A549 (cell line): ENCODE measurements at regions not wholly inside any gene's neighbourhood (a gene's known extent, or its start where the extent isn't known, plus 50 kb on each side); places are given as distances from the start of the nearest gene placed in this dataset.

Experiments
- ATAC-seq, 2 experiments: fragments of 200-7000 bp in 1 of 2; fragments of >200 bp in 1 of 2; cut with Nextera tagmentation in 1 of 2; cut with Tn5 transposase in 1 of 2; 3 replicates each; pipeline versions ENCODE4 v1.8.0 to v1.9.1; 2018 to 2020; ENCODE audit warnings: mild to moderate bottlenecking in 1 of 2, moderate library complexity in 1 of 2
- CTCF ChIA-PET: fragments of 300-600 bp; sonication (Branson Sonifier 250); formaldehyde crosslinking; extraction: SDS; loops from one replicate; lab custom pipeline; 2021; ENCODE audit warnings: antibody characterized with exemption, inconsistent platforms; lab: Yijun Ruan, JAX
- POLR2A ChIA-PET: fragments of 350-600 bp; formaldehyde crosslinking; extraction: SDS; loops from one replicate; lab custom pipeline; 2021; ENCODE audit warnings: antibody characterized with exemption, inconsistent platforms; lab: Yijun Ruan, JAX
- DNase-seq, 2 experiments: peaks; one replicate each; pipeline versions ENCODE4 v3.0.0 to v3.0.0-alpha.2; 2011 to 2016; ENCODE audit warnings: low read depth in 1 of 2, low spot score in 1 of 2
- FAIRE-seq: peaks from 2 replicates; lab custom pipeline; 2011; peaks lifted over from hg19 to GRCh38; lab: Jason Lieb, UNC
- H3K27ac ChIP-seq, 2 experiments: fragments of >200 bp; sonication (Bioruptor Twin); formaldehyde crosslinking; 3 replicates each; pipeline ENCODE4 v1.5.1; 2016 to 2017
- H3K4me1 ChIP-seq: fragments of >200 bp; sonication (Bioruptor Twin); formaldehyde crosslinking; 3 replicates; pipeline ENCODE4 v1.6.1; 2016
- H3K4me2 ChIP-seq: fragments of >200 bp; sonication (Bioruptor Twin); formaldehyde crosslinking; 3 replicates; pipeline ENCODE4 v1.6.1; 2016
- H3K4me3 ChIP-seq: fragments of >200 bp; sonication (Bioruptor Twin); formaldehyde crosslinking; 3 replicates; pipeline ENCODE4 v1.5.1; 2016
- H3K9me3 ChIP-seq: fragments of >200 bp; sonication (Bioruptor Twin); formaldehyde crosslinking; 3 replicates; pipeline ENCODE4 v1.6.1; 2016
- CBX8 ChIP-seq: fragments of 200-600 bp; sonication (generic); IDR thresholded peaks from 2 replicates; pipeline ENCODE4 v1.6.1; 2016
- CHD4 ChIP-seq: fragments of 200-600 bp; sonication (generic); IDR thresholded peaks from 2 replicates; pipeline ENCODE4 v1.6.1; 2016; ENCODE audit warnings: antibody characterized with exemption, mild to moderate bottlenecking, borderline replicate concordance
- ESRRA ChIP-seq: fragments of 150-350 bp; IDR thresholded peaks from 2 replicates; pipeline ENCODE4 v1.6.1; 2014; ENCODE audit warnings: mild to moderate bottlenecking, low read length, borderline replicate concordance
- FOXS1 ChIP-seq: fragments of 250-450 bp; sonication (Bioruptor Pico); IDR thresholded peaks from 2 replicates; pipeline ENCODE4 v1.5.0; 2020; ENCODE audit warnings: mild to moderate bottlenecking, moderate library complexity
- HEYL ChIP-seq: fragments of 250-450 bp; sonication (Bioruptor Pico); IDR thresholded peaks from 2 replicates; pipeline ENCODE4 v1.8.0; 2021; ENCODE audit warnings: mild to moderate bottlenecking, moderate library complexity
- HOXA7 ChIP-seq: fragments of 250-450 bp; sonication (Bioruptor Pico); IDR thresholded peaks from 2 replicates; pipeline ENCODE4 v1.5.0; 2020; ENCODE audit warnings: mild to moderate bottlenecking, moderate library complexity
- HOXB13 ChIP-seq: fragments of 250-450 bp; sonication (Bioruptor Pico); IDR thresholded peaks from 2 replicates; pipeline ENCODE4 v1.5.0; 2020; ENCODE audit warnings: low read depth, mild to moderate bottlenecking, moderate library complexity
- KDM1A ChIP-seq: fragments of 200-600 bp; sonication (generic); IDR thresholded peaks from 2 replicates; pipeline ENCODE4 v1.6.1; 2016; ENCODE audit warnings: low read depth, mild to moderate bottlenecking
- NPAS2 ChIP-seq: fragments of 250-450 bp; sonication (Bioruptor Pico); IDR thresholded peaks from 2 replicates; pipeline ENCODE4 v1.8.0; 2022; ENCODE audit warnings: mild to moderate bottlenecking, moderate library complexity, borderline replicate concordance
- NR3C1 ChIP-seq: fragments of >200 bp; sonication (Bioruptor Twin); formaldehyde crosslinking; IDR thresholded peaks from 3 replicates; pipeline ENCODE4 v1.6.1; 2017
- POLR2AphosphoS2 ChIP-seq: conservative IDR thresholded peaks from 2 replicates; pipeline ENCODE4 v1.6.1; 2012; ENCODE audit warnings: low read length, improper control_type of control experiment, inconsistent platforms
- RFX5 ChIP-seq: fragments of 450-650 bp; IDR thresholded peaks from 2 replicates; pipeline ENCODE4 v1.7.1; 2014; ENCODE audit warnings: antibody characterized with exemption, mild to moderate bottlenecking, moderate library complexity
- RNF2 ChIP-seq: fragments of 200-600 bp; sonication (generic); IDR thresholded peaks from 2 replicates; pipeline ENCODE4 v1.6.1; 2016; ENCODE audit warnings: low read depth, mild to moderate bottlenecking, antibody characterized with exemption, moderate library complexity, borderline replicate concordance
- TP53 ChIP-seq: fragments of 250-450 bp; sonication (Bioruptor Pico); IDR thresholded peaks from 2 replicates; pipeline ENCODE4 v1.5.0; 2021; ENCODE audit warnings: mild to moderate bottlenecking, moderate library complexity
- ZFP36 ChIP-seq: fragments of 450-650 bp; IDR thresholded peaks from 2 replicates; pipeline ENCODE4 v1.6.1; 2014; ENCODE audit warnings: borderline replicate concordance; ENCODE audit not compliant: partially characterized antibody
- WGBS: methylation state at CpG from one replicate; pipeline ENCODE4 v1.1.6; 2017; ENCODE audit errors: missing lambda C conversion rate; 5-methylcytosine and 5-hydroxymethylcytosine counted together
- TF ChIP-seq, protein P1 (sequence below): fragments of 200-600 bp; sonication (generic); IDR thresholded peaks from 2 replicates; pipeline ENCODE4 v1.6.1; 2016; ENCODE audit warnings: antibody characterized with exemption, mild to moderate bottlenecking, moderate library complexity
- TF ChIP-seq, protein P2 (sequence below): IDR thresholded peaks from 2 replicates; pipeline ENCODE4 v1.6.1; 2012
- TF ChIP-seq, protein P3 (sequence below): fragments of >200 bp; sonication (Bioruptor Twin); formaldehyde crosslinking; IDR thresholded peaks from 3 replicates; pipeline ENCODE4 v1.5.1; 2016
- TF ChIP-seq, protein P4 (sequence below): IDR thresholded peaks from 2 replicates; pipeline ENCODE4 v1.6.1; 2012; ENCODE audit warnings: low read depth, borderline replicate concordance

DNA sequence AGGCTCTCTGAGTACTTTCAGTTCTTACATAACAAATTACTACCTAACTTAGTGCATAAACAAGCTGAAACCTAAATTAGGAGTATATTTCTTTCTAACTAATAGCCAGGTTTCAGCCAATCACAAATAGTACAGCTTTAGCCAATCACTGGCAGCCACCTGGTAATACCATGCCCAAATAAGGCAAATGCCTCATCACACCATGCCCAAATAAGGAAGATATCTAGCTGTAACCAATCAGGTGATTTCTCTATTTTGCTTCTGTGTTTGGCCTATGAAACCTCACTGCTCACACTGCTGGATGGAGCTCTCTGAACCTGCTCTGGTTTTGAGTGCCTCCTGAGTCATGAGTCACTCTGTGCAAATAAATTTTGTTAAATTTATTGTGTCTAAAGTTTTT, 113.5 kb downstream of the DDIT4L start:
- H3K4me1 ChIP-seq = no peaks in the 10 kb centered on the region
- ATAC-seq = no peak
- no peak overlapping the region for H3K4me2 ChIP-seq
- CTCF ChIA-PET = no interaction called here
- H3K4me3 ChIP-seq = no peak overlapping the region
- H3K9me3 ChIP-seq = no peaks in the 10 kb centered on the region
- H3K27ac ChIP-seq = no peak overlapping the region
- TF ChIP-seq, protein P1, sequence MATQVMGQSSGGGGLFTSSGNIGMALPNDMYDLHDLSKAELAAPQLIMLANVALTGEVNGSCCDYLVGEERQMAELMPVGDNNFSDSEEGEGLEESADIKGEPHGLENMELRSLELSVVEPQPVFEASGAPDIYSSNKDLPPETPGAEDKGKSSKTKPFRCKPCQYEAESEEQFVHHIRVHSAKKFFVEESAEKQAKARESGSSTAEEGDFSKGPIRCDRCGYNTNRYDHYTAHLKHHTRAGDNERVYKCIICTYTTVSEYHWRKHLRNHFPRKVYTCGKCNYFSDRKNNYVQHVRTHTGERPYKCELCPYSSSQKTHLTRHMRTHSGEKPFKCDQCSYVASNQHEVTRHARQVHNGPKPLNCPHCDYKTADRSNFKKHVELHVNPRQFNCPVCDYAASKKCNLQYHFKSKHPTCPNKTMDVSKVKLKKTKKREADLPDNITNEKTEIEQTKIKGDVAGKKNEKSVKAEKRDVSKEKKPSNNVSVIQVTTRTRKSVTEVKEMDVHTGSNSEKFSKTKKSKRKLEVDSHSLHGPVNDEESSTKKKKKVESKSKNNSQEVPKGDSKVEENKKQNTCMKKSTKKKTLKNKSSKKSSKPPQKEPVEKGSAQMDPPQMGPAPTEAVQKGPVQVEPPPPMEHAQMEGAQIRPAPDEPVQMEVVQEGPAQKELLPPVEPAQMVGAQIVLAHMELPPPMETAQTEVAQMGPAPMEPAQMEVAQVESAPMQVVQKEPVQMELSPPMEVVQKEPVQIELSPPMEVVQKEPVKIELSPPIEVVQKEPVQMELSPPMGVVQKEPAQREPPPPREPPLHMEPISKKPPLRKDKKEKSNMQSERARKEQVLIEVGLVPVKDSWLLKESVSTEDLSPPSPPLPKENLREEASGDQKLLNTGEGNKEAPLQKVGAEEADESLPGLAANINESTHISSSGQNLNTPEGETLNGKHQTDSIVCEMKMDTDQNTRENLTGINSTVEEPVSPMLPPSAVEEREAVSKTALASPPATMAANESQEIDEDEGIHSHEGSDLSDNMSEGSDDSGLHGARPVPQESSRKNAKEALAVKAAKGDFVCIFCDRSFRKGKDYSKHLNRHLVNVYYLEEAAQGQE = no peak
- TF ChIP-seq ZFP36 (peak; percentile 67), RFX5 (no peak)
- TF ChIP-seq, all 56 proteins: peak for 1
- FAIRE-seq (no peak), DNase-seq (peak in 1 of 2 experiments; percentile 14)
- POLR2A ChIA-PET = no interaction called here

DNA sequence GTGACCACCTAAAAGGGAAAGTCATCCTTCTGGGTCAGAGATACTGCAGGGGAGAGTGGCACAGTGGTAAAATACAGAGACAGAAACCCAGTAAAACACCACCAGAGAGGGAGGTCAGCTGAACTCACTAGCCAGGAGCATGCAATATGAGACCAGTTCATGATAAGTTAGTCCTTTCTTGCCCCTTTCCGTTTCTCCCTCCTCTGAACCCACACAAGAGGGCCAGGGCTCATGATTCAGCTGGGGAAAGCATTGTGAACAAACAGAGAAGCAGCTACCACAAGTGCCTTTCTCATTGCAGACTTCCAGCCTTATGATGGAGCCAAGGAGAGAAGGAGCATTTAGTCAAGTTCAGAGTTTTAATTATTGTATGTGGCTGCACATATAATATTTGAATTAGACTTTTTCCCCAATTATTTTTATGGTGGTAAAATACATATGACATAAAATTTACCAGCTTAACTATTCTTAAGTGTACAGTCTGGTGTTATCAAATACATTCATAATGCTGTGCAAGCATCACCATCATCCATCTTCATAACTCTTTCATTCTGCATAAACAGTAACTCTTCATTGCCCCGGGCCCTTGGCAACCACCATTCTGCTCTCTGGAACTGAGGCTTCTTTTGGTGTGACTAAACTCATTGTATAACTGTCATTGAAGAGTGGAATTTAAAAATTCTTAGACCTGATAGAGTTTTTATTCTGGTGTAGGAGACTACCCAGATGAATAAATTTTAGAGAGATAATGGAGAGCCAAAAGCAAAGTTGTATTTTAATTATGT, 114.6 kb downstream of the DDIT4L start:
- no peak for DNase-seq
- WGBS = 27% methylated on average over 2 of the region's 2 CpGs
- TF ChIP-seq FOXS1 (CRISPR knock-in tag) (no peak), CHD4 (no peak), NR3C1 (no peak), HEYL (CRISPR knock-in tag) (no peak), NPAS2 (no peak), TP53 (CRISPR knock-in tag) (no peak), KDM1A (no peak), POLR2AphosphoS2 (no peak), HOXA7 (CRISPR knock-in tag) (no peak), RNF2 (no peak), ESRRA (no peak), CBX8 (no peak), HOXB13 (CRISPR knock-in tag) (no peak)
- TF ChIP-seq, protein P2, sequence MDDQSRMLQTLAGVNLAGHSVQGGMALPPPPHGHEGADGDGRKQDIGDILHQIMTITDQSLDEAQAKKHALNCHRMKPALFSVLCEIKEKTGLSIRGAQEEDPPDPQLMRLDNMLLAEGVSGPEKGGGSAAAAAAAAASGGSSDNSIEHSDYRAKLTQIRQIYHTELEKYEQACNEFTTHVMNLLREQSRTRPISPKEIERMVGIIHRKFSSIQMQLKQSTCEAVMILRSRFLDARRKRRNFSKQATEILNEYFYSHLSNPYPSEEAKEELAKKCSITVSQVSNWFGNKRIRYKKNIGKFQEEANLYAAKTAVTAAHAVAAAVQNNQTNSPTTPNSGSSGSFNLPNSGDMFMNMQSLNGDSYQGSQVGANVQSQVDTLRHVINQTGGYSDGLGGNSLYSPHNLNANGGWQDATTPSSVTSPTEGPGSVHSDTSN = no peak
- TF ChIP-seq, protein P3, sequence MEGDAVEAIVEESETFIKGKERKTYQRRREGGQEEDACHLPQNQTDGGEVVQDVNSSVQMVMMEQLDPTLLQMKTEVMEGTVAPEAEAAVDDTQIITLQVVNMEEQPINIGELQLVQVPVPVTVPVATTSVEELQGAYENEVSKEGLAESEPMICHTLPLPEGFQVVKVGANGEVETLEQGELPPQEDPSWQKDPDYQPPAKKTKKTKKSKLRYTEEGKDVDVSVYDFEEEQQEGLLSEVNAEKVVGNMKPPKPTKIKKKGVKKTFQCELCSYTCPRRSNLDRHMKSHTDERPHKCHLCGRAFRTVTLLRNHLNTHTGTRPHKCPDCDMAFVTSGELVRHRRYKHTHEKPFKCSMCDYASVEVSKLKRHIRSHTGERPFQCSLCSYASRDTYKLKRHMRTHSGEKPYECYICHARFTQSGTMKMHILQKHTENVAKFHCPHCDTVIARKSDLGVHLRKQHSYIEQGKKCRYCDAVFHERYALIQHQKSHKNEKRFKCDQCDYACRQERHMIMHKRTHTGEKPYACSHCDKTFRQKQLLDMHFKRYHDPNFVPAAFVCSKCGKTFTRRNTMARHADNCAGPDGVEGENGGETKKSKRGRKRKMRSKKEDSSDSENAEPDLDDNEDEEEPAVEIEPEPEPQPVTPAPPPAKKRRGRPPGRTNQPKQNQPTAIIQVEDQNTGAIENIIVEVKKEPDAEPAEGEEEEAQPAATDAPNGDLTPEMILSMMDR = no peak
- TF ChIP-seq, protein P4, sequence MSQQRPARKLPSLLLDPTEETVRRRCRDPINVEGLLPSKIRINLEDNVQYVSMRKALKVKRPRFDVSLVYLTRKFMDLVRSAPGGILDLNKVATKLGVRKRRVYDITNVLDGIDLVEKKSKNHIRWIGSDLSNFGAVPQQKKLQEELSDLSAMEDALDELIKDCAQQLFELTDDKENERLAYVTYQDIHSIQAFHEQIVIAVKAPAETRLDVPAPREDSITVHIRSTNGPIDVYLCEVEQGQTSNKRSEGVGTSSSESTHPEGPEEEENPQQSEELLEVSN = no peak
- ChIA-PET POLR2A (no interaction called here), CTCF (no interaction called here)
- Histone ChIP-seq H3K4me2 (no peak overlapping the region), H3K4me3 (no peak overlapping the region), H3K4me1 (no peaks in the 10 kb centered on the region), H3K27ac (no peak overlapping the region), H3K9me3 (no peaks in the 10 kb centered on the region)
- no peak for ATAC-seq
- FAIRE-seq = no peak
